Upper lobe of right lung (tissue), 1 donor: ENCODE measurements at regions not wholly inside any gene's neighbourhood (a gene's known extent, or its start where the extent isn't known, plus 50 kb on each side); places are given as distances from the start of the nearest gene placed in this dataset.

ENCODE experiments used
- ATAC-seq: fragments of 200-7000 bp; cut with Tn5 transposase; one replicate; pipeline ENCODE4 v1.9.1; 2020; ENCODE audit warnings: mild to moderate bottlenecking, moderate library complexity
- DNase-seq: peaks from one replicate; pipeline ENCODE4 v3.0.0-alpha.2; 2020
- H3K27ac ChIP-seq: fragments of 200-600 bp; one replicate; pipeline ENCODE4 v1.8.0; 2022
- H3K27me3 ChIP-seq: fragments of 200-600 bp; one replicate; pipeline ENCODE4 v1.8.0; 2022; ENCODE audit warnings: mild to moderate bottlenecking
- H3K36me3 ChIP-seq: fragments of 200-600 bp; one replicate; pipeline ENCODE4 v1.8.0; 2022
- H3K4me1 ChIP-seq: fragments of 200-600 bp; one replicate; pipeline ENCODE4 v1.8.0; 2022
- H3K4me3 ChIP-seq: fragments of 200-600 bp; one replicate; pipeline ENCODE4 v1.8.0; 2022; ENCODE audit warnings: mild to moderate bottlenecking
- H3K9me3 ChIP-seq: fragments of 200-600 bp; one replicate; pipeline ENCODE4 v1.8.0; 2022
- CTCF ChIP-seq: fragments of 200-600 bp; IDR thresholded peaks from one replicate; pipeline ENCODE4 v1.8.0; 2022; ENCODE audit warnings: antibody characterized with exemption
- intact Hi-C: fragments of 100-400 bp; cut with DNase I; formaldehyde crosslinking; loops from one replicate; pipeline ENCODE4 v1.11.0; 2022
- donor health status: DM: no; HTN: yes; CAD: no; lungs with severe emphysema.

- Histone ChIP-seq H3K27me3 (no peaks in the 10 kb centered on the region), H3K27ac (no peak overlapping the region), H3K36me3 (no peaks in the 10 kb centered on the region), H3K4me3 (no peak overlapping the region), H3K9me3 (no peaks in the 10 kb centered on the region), H3K4me1 (no peaks in the 10 kb centered on the region)
- no peak for TF ChIP-seq CTCF
- ATAC-seq (no peak), DNase-seq (no peak)
- intact Hi-C loops, result no loop called here
Observed at GRCh38 chr4:96531836-96532235, 691.9 kb downstream of the PDHA2 start.

GRCh38 chr4:96543346-96543745 is 703.5 kb downstream of the PDHA2 start:
- Histone ChIP-seq H3K4me1 (no peaks in the 10 kb centered on the region), H3K27ac (no peak overlapping the region), H3K27me3 (no peaks in the 10 kb centered on the region), H3K36me3 (no peaks in the 10 kb centered on the region), H3K9me3 (no peaks in the 10 kb centered on the region), H3K4me3 (no peak overlapping the region)
- no peak for DNase-seq
- intact Hi-C loops, result no loop called here
- TF ChIP-seq CTCF, result no peak
- no peak for ATAC-seq

- Histone ChIP-seq H3K9me3 (no peaks in the 10 kb centered on the region), H3K4me3 (no peak overlapping the region), H3K4me1 (no peaks in the 10 kb centered on the region), H3K27ac (no peak overlapping the region), H3K27me3 (no peaks in the 10 kb centered on the region), H3K36me3 (no peaks in the 10 kb centered on the region)
- TF ChIP-seq CTCF, result no peak
- intact Hi-C loops, result no loop called here
- DNase-seq, result no peak
- ATAC-seq, result no peak
Observed at GRCh38 chr4:96558466-96558865, 718.6 kb downstream of the PDHA2 start.

GRCh38 chr4:96566755-96567154 is 726.9 kb downstream of the PDHA2 start:
- Histone ChIP-seq H3K27me3 (no peaks in the 10 kb centered on the region), H3K9me3 (no peaks in the 10 kb centered on the region), H3K4me3 (no peak overlapping the region), H3K4me1 (no peaks in the 10 kb centered on the region), H3K27ac (no peak overlapping the region), H3K36me3 (no peaks in the 10 kb centered on the region)
- intact Hi-C loops, result no loop called here
- ATAC-seq (no peak), DNase-seq (no peak)
- TF ChIP-seq CTCF, result no peak

GRCh38 chr4:96585304-96585703 is 745.4 kb downstream of the PDHA2 start:
- DNase-seq (no peak), ATAC-seq (no peak)
- Histone ChIP-seq H3K4me3 (no peak overlapping the region), H3K4me1 (no peaks in the 10 kb centered on the region), H3K9me3 (no peaks in the 10 kb centered on the region), H3K27me3 (no peaks in the 10 kb centered on the region), H3K36me3 (no peaks in the 10 kb centered on the region), H3K27ac (no peak overlapping the region)
- no peak for TF ChIP-seq CTCF
- intact Hi-C loops, result no loop called here

- Histone ChIP-seq H3K36me3 (no peaks in the 10 kb centered on the region), H3K4me3 (no peak overlapping the region), H3K9me3 (no peaks in the 10 kb centered on the region), H3K27ac (no peak overlapping the region), H3K27me3 (no peaks in the 10 kb centered on the region), H3K4me1 (no peaks in the 10 kb centered on the region)
- intact Hi-C loops, result no loop called here
- ATAC-seq, result no peak
- no peak for TF ChIP-seq CTCF
- no peak for DNase-seq
Observed at GRCh38 chr4:96593422-96593821, 753.5 kb downstream of the PDHA2 start.
